IPS-NIHi11 (cell line): ENCODE measurements at regions not wholly inside any gene's neighbourhood (a gene's known extent, or its start where the extent isn't known, plus 50 kb on each side); places are given as distances from the start of the nearest gene placed in this dataset.
A peak's percentile ranks its signal among the peaks of the same experiment; 100 is the strongest.

Source experiments
- DNase-seq: peaks from one replicate; pipeline ENCODE4 v3.0.0; 2012; ENCODE audit warnings: mixed read lengths, low spot score

GRCh38 chr1:221431961-221432360 lies 309.9 kb downstream of the DUSP10 start:
- DNase-seq: no peak

DNA sequence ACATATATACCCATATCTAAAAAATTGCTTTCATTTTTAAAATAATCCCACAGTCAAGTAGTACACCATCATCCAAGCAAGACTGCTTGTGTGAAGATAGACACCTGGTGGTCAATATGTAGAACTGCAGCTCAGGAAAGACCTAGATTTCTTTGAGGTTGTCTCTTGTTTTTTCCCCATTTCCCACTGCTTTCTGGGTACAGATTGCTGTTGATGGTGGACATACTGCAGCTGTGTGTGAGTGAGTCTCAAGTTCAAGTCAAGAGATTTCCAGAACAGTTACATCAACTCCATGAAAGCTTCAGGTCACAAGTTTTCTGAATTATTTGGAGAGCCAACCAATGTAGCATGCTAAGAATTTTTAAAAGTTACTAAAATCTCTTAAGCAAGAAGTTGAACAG lies 306.4 kb downstream of the DUSP10 start:
- peak; percentile 53 for DNase-seq

- no peak for DNase-seq
Observed at GRCh38 chr1:221437171-221437570, 304.7 kb downstream of the DUSP10 start.

DNA sequence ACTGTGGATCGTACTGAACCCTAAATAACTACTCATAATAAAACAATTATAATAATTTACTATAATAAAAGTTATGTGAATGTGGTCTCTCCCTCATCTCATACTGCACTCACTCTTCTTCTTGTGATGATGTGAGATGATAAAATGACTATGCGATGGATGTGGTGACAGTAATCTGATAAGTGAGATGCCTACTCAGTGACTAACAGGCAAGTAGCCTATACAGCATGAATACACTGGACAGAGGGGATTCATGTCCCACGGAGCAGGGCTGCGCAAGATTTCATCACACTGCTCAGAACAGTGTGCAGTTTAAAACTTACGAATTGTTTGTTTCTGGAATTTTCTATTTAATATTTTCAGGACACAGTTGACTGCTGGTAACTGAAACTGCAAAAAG lies 304.0 kb downstream of the DUSP10 start:
- no peak for DNase-seq

GRCh38 chr1:221439008-221439746 lies 302.7 kb downstream of the DUSP10 start:
- DNase-seq: no peak

- DNase-seq: no peak
Observed at GRCh38 chr1:221439747-221440501, 302.0 kb downstream of the DUSP10 start.

DNA sequence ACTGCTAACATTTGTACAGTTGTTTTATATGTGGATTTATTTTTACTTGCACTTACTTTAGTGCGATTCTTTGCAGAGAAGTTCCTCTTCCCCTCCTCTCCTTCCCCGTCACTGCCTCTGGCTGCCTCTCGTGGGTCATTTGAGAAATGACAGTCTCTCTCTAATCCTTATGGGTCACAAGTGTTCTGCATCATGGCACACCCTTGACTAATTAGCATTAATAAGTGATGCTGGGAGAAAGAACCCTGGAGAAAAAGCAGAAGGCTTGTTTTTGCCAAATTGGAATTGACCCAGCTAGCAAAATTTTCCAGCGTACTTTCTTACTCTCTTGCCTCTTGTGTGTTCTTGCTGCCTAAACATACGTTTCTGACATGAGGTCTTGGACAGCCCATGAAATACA lies 301.2 kb downstream of the DUSP10 start:
- DNase-seq: no peak

DNA sequence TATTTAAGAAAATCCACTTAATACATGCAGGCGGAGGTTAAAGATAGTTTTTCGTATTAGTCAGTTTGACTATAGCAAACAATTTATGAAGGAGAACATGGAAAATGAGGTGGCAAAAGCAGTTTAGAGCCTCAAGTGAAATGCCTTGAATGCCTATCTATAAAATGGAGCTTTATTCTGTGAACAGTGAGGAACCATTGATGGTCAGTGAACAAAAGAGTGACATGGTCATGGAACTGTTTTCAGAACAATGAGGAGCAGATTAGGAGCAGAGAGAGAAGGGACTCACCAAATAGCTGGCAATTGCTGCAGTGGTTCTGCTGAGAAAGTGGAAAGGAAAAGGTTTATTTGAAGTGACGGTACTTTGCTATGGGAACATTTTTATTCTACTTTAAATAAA lies 299.8 kb downstream of the DUSP10 start:
- DNase-seq: no peak

DNA sequence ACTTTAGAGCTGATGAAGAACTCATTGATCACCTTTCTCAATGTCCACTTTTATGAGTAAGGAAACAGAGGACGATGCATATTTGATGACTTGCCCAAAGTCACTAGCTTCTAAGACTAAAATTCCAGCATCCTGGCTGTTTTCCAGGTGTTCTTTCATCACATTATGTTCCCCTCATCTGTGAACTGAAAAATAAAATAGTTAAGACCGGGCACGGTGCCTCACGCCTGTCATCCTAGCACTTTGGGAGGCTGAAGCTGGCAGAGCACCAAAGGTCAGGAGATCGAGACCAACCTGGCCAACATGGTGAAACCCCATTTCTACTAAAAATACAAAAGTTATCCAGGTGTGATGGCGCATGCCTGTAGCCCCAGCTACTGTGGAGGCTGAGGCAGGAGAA lies 297.5 kb downstream of the DUSP10 start:
- no peak for DNase-seq

DNA sequence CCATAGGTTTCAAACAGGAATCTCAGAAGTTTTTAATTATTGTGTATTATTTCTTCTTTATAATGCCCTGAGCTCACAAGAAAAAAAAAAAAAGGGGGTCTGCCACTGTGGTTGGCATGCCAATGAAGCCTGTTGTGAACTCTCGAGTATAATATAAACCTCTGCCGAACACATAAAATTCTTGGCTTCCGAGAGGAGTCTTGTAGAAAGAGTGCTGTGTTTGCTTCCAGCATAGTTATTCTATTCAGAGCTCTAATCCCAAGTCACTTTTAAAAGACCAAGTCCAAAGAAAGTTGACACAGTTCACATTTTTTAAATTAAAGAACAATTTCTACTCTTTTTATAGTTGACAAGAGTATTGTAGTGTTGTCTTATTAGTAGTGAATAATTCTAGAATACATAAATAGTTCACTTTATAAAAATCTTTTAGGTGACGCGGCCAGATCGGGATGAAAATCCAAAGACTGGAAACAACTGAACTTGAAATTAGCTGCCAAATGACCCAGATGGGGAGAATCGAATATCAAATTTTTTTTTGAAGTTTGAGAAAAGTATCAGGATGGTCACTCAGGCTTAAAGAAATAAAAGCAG lies 293.2 kb downstream of the DUSP10 start:
- no peak for DNase-seq

GRCh38 chr1:221449194-221449593 lies 292.7 kb downstream of the DUSP10 start:
- DNase-seq: no peak

DNA sequence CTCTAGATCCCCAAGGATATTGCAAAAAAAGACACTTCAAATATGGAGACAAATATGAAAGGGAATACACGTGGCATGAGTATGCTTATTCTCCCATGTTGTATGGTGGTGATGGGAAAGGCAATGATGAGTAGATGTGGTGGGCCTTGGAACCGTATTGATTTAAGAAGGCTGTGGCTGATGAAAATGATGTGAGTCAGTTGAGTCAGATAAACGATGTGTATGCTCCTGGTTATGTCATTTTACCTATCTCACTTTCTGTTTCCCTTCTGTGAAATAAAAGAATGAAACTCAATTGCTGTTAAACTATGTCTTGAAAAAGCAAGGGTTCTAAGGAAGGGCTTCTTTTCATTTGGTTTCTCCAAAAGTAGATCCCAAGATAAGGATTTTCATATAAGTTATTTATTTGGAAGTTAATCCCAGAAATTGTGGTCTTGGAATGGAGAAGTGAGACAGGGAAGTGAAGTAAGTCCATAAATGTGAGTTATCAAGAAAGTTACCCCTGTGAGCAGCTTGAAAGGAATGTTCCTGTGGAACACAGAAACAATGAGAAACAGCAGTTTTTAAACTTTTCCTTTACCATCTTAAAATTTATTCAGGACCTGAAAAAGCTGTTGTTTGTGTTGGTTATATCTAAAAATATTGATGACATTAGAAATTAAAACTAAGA lies 292.0 kb downstream of the DUSP10 start:
- DNase-seq: no peak

DNA sequence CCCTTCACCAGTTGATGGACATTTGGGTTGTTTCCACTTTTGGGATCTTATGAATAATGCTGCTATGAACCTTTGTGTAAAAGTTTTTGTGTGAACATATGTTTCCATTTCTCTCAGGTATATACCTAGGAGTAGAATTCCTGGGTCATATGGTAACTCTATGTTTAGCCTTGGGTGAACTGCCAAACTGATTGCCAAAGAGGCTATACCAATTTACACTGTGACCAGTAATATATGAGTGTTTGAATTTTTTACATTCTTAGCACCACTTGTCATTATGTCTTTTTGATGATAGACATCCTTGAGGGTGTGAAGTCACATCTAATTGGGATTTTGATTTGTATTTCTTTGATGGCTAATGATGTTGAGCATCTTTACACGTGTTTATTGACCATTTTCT lies 290.1 kb downstream of the DUSP10 start:
- DNase-seq: no peak

- no peak for DNase-seq
Observed at GRCh38 chr1:221454096-221454495, 287.8 kb downstream of the DUSP10 start.

GRCh38 chr1:221456918-221457317 lies 285.0 kb downstream of the DUSP10 start:
- no peak for DNase-seq

DNA sequence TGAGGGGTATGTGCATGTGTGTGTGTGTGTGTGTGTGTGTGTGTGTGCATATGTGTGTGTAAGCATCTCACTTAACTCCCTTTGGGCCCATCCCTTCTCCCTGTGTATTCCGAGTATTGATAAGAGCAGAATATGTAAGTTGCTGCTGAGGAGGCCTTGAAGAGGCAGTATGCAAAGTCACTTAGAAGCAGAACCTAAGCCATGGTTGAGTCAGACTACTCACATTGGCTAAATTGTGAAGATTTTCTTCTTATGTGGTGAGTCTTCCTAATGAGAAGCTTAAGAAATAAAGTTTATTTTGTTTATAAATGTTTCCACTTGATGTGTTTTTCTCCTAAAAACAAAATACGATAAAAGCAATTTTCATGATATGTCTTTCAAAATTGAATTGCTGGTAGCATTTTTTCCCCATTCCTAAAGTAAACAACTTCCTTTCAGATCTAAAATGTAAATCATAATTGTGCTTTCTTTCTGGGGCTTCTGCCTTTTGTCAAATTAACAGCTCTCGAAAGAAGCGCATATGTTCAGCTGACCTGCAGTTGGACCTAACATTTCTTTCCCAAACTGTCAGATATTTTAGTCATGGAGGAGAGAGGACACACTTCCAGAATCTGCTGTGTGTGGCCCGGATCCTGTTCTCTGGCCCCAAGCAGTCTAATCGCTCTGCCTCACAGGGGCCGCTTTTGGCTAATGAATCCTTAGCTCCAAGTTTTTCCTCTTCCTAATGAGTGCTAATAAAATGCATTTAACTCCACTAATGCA lies 284.0 kb downstream of the DUSP10 start:
- DNase-seq: no peak

GRCh38 chr1:221458447-221459156 lies 283.3 kb downstream of the DUSP10 start:
- no peak for DNase-seq

DNA sequence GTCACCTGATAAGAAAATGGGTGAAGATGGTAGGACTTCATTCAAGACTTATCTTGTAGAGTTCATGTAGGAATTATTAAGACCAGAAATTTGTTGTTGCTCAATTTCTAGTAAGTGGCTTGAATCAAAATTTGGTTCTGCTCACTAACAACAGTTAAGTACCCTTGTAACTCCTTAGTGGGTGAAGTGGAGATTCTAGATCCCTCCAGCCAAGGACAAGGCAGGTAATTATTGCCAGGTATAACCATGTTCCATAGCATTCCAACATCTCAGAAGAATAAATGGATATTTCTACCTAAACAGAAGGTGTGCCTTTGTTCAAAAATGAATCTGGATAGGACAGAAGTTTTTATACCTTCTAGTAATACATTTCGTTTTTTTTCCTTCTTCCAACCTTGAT lies 282.3 kb downstream of the DUSP10 start:
- DNase-seq: no peak

DNA sequence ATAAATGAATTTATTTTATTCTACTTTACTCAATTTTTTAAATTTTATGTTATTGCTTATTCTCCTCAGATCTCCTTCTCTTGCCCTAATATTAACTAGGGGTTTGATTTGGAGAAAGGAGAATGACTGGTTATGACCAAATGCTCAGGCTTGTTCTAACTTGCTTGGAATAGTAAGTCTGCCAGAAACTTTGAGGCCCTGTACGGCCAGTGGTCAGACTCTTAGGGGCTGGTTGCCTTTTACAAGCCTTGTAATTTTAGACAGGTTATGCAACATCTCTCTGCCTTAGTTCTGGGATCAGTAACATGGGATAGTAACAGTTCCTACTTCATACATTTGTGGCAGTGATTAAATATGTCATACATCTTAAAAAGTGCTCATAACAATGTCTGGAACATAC lies 279.5 kb downstream of the DUSP10 start:
- no peak for DNase-seq

DNA sequence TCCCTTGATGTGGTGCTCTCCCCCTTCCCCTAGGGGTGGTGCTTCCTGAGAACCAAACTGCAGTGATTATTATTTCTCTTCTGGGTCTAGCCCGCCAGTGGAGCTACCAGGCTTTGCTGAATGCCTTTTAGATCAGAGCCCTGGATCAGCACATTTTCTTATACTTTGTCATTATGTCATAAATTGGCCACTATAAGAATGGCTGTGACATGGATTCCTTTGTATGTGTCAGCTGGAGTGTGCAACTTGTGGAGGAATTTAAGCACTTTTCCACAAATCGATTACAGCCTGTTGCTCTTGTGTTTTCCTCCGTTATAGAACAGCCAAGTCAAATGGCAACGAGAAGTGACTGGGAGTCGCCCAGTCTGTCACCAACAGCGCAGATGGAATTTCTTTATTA lies 273.3 kb downstream of the DUSP10 start:
- DNase-seq: no peak

DNA sequence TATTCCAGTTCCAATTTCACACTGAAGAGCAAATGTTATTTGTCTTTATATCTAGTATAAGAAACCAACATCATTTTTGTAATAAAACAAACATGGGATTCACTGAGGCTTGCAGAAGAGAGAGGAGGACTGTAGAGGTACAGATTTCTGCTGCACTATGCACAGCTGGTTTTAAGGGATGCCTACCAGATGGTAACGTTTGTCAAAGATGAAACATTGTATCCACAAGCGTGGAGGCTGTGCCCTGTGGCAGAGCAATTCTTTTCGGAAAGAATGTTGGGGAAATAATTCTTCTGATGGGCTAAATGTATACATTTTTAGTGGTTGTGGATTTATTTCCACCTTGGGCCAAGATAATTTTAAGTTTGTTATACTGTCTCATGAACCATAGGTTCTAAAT lies 272.4 kb downstream of the DUSP10 start:
- no peak for DNase-seq
